ENCODE measurements at regions not wholly inside any gene's neighbourhood (a gene's known extent, or its start where the extent isn't known, plus 50 kb on each side); places are given as distances from the start of the nearest gene placed in this dataset.

DNA sequence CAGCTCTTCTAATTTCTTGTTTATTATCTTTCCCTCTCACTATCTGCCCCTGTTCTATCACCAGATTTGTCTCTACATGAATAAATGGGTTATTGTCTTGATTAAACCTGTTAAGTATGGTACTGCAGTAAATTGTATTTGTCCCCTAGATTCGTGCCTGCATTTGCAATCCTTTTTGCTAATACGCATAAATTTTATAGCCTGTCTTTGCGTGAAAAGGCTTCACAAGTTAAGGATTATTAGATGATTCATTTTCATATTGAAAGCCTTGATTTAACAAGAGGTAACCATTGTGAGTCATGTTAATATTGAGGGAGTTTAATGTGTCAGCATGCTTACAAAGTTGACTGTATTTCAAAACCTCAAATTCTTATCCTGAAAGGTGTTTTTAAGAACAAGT is 204.6 kb downstream of the PCSK1 start:
- H3K27ac ChIP-seq (ENCODE audit: low read depth in 2 of 2, low read length in 1 of 2) = peak overlapping the region in 1 of 2 experiments; percentile 88; a peak in 3 of 4 replicates
- TF ChIP-seq TAF1 (IDR thresholded peaks at IDR 0.05; ENCODE audit: borderline replicate concordance, low read depth, low read length) (no peak), CTCF (IDR thresholded peaks at IDR 0.05) (no peak), ELF1 (IDR thresholded peaks at IDR 0.05) (no peak), IRF3 (IDR thresholded peaks at IDR 0.05; ENCODE audit: low read depth, low read length) (no peak), EZH2phosphoT487 (IDR thresholded peaks at IDR 0.05; ENCODE audit: borderline replicate concordance, low read depth) (no peak), SIN3A (IDR thresholded peaks at IDR 0.05; ENCODE audit: borderline replicate concordance, low read depth, low read length) (no peak)
- TF ChIP-seq, protein P1, sequence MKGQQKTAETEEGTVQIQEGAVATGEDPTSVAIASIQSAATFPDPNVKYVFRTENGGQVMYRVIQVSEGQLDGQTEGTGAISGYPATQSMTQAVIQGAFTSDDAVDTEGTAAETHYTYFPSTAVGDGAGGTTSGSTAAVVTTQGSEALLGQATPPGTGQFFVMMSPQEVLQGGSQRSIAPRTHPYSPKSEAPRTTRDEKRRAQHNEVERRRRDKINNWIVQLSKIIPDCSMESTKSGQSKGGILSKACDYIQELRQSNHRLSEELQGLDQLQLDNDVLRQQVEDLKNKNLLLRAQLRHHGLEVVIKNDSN (IDR thresholded peaks at IDR 0.05; ENCODE audit: borderline replicate concordance, low read depth) = no peak
- TF ChIP-seq, protein P2, sequence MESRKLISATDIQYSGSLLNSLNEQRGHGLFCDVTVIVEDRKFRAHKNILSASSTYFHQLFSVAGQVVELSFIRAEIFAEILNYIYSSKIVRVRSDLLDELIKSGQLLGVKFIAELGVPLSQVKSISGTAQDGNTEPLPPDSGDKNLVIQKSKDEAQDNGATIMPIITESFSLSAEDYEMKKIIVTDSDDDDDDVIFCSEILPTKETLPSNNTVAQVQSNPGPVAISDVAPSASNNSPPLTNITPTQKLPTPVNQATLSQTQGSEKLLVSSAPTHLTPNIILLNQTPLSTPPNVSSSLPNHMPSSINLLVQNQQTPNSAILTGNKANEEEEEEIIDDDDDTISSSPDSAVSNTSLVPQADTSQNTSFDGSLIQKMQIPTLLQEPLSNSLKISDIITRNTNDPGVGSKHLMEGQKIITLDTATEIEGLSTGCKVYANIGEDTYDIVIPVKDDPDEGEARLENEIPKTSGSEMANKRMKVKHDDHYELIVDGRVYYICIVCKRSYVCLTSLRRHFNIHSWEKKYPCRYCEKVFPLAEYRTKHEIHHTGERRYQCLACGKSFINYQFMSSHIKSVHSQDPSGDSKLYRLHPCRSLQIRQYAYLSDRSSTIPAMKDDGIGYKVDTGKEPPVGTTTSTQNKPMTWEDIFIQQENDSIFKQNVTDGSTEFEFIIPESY (IDR thresholded peaks at IDR 0.05; ENCODE audit: borderline replicate concordance, low read depth) = no peak
- TF ChIP-seq, protein P3, sequence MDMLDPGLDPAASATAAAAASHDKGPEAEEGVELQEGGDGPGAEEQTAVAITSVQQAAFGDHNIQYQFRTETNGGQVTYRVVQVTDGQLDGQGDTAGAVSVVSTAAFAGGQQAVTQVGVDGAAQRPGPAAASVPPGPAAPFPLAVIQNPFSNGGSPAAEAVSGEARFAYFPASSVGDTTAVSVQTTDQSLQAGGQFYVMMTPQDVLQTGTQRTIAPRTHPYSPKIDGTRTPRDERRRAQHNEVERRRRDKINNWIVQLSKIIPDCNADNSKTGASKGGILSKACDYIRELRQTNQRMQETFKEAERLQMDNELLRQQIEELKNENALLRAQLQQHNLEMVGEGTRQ (IDR thresholded peaks at IDR 0.05; ENCODE audit: borderline replicate concordance, low read depth, low read length) = no peak
- no peaks in the 10 kb centered on the region for H3K9me3 ChIP-seq
- H3F3A ChIP-seq (replicated peaks; ENCODE audit: insufficient read depth) = peaks cover 20% of the 10 kb centered on the region
- no peaks in the 10 kb centered on the region for H3K79me2 ChIP-seq (ENCODE audit: insufficient read depth)
- no peaks in the 10 kb centered on the region for H3K36me3 ChIP-seq (replicated peaks in 1 of 2; ENCODE audit: control insufficient read depth in 1 of 2, insufficient read depth in 2 of 2, low read length in 1 of 2)
- H3K4me1 ChIP-seq (ENCODE audit: control insufficient read depth in 1 of 2, insufficient read depth in 2 of 2, low read depth in 1 of 2, low read length in 1 of 2) = peaks cover 0 to 8% of the 10 kb centered on the region in 2 experiments; a peak in 1 of 4 replicates
- ChIA-PET CTCF (no interaction called here), POLR2A (no interaction called here)
- no peaks in the 10 kb centered on the region for H3K9me2 ChIP-seq
- no peak overlapping the region for H2AFZ ChIP-seq (ENCODE audit: low read depth)
- no peak for DNase-seq
- H3K4me3 ChIP-seq (ENCODE audit: low read depth in 2 of 2, low read length in 1 of 2) = no peak overlapping the region
- no peak overlapping the region for H3K9ac ChIP-seq
- H3K27me3 ChIP-seq (ENCODE audit: insufficient read depth) = no peaks in the 10 kb centered on the region
- H3K4me2 ChIP-seq = no peak overlapping the region
- no peaks in the 10 kb centered on the region for H4K20me1 ChIP-seq (ENCODE audit: insufficient read depth)
- 87% methylated on average over 3 of the region's 3 CpGs for WGBS (ENCODE audit: low lambda C conversion rate)

All from SK-N-SH (cell line).